Liver (tissue), 8 donors: ENCODE measurements at regions not wholly inside any gene's neighbourhood (a gene's known extent, or its start where the extent isn't known, plus 50 kb on each side); places are given as distances from the start of the nearest gene placed in this dataset.

ENCODE experiments used
- DNase-seq: peaks from one replicate; pipeline ENCODE4 v3.0.0-alpha.2; 2017; ENCODE audit warnings: low spot score
- H3K27ac ChIP-seq, 2 donors: one replicate each; pipeline ENCODE4 v1.7.0; 2013; ENCODE audit warnings: inconsistent platforms in 2 of 2, low read length in 2 of 2, control low read depth in 1 of 2, low read depth in 1 of 2, mild to moderate bottlenecking in 1 of 2
- H3K27me3 ChIP-seq, 4 donors: one replicate each; pipeline versions ENCODE4 v1.6.1 to v1.7.0; 2013; ENCODE audit warnings: low read length in 3 of 4, inconsistent platforms in 1 of 4, mild to moderate bottlenecking in 1 of 4, moderate library complexity in 1 of 4; ENCODE audit not compliant: control insufficient read depth in 4 of 4, insufficient read depth in 4 of 4
- H3K36me3 ChIP-seq, 4 donors: one replicate each; pipeline versions ENCODE4 v1.6.1 to v1.7.0; 2013; ENCODE audit warnings: low read length in 3 of 4, mild to moderate bottlenecking in 3 of 4, low read depth in 1 of 4, moderate library complexity in 1 of 4; ENCODE audit not compliant: control insufficient read depth in 4 of 4, insufficient read depth in 3 of 4
- H3K4me1 ChIP-seq, 4 donors: one replicate each; pipeline versions ENCODE4 v1.6.1 to v1.7.0; 2013; ENCODE audit warnings: low read length in 3 of 4, mild to moderate bottlenecking in 3 of 4, moderate library complexity in 1 of 4; ENCODE audit not compliant: control insufficient read depth in 4 of 4, insufficient read depth in 4 of 4
- H3K4me3 ChIP-seq, 3 donors: one replicate each; pipeline versions ENCODE4 v1.6.1 to v1.7.0; 2013; ENCODE audit warnings: low read length in 3 of 3, control low read depth in 1 of 3, low read depth in 1 of 3, mild to moderate bottlenecking in 1 of 3
- H3K9ac ChIP-seq, 2 donors: one replicate each; pipeline ENCODE4 v1.7.0; 2013; ENCODE audit warnings: low read length in 2 of 2, mild to moderate bottlenecking in 2 of 2, moderate library complexity in 2 of 2, control low read depth in 1 of 2, low read depth in 1 of 2
- H3K9me3 ChIP-seq, 4 donors: one replicate each; pipeline versions ENCODE4 v1.6.1 to v1.7.0; 2013; ENCODE audit warnings: low read length in 3 of 4; ENCODE audit not compliant: control insufficient read depth in 4 of 4
- EGR1 ChIP-seq, 2 donors: IDR thresholded peaks; 2 replicates each; pipeline ENCODE4 v1.6.1; 2016 to 2018; ENCODE audit warnings: antibody characterized with exemption in 2 of 2, low read depth in 2 of 2
- GABPA ChIP-seq, 2 donors: IDR thresholded peaks in 1 of 2; conservative IDR thresholded peaks in 1 of 2; 2 replicates each; pipeline ENCODE4 v1.6.1; 2016; ENCODE audit warnings: antibody characterized with exemption in 2 of 2, mild to moderate bottlenecking in 1 of 2, moderate library complexity in 1 of 2
- HNF4A ChIP-seq, 2 donors: conservative IDR thresholded peaks; 2 replicates each; pipeline ENCODE4 v1.6.1; 2016; ENCODE audit warnings: antibody characterized with exemption in 2 of 2, mild to moderate bottlenecking in 2 of 2
- HNF4G ChIP-seq: IDR thresholded peaks from 2 replicates; pipeline ENCODE4 v1.6.1; 2016; ENCODE audit warnings: antibody characterized with exemption
- JUND ChIP-seq, 2 donors: IDR thresholded peaks; 2 replicates each; pipeline ENCODE4 v1.6.1; 2016; ENCODE audit warnings: antibody characterized with exemption in 2 of 2
- NR2F2 ChIP-seq: IDR thresholded peaks from 2 replicates; pipeline ENCODE4 v1.6.1; 2016; ENCODE audit warnings: antibody characterized with exemption
- RAD21 ChIP-seq, 2 donors: IDR thresholded peaks; 2 replicates each; pipeline ENCODE4 v1.6.1; 2016; ENCODE audit warnings: antibody characterized with exemption in 2 of 2, mild to moderate bottlenecking in 2 of 2
- SP1 ChIP-seq: IDR thresholded peaks from 2 replicates; pipeline ENCODE4 v1.6.1; 2018; ENCODE audit warnings: antibody characterized with exemption, mild to moderate bottlenecking
- TAF1 ChIP-seq: conservative IDR thresholded peaks from 2 replicates; pipeline ENCODE4 v1.6.1; 2016; ENCODE audit warnings: antibody characterized with exemption, mild to moderate bottlenecking
- YY1 ChIP-seq: IDR thresholded peaks from 2 replicates; pipeline ENCODE4 v1.6.1; 2016; ENCODE audit warnings: antibody characterized with exemption, mild to moderate bottlenecking
- WGBS: extraction: QIAGEN DNeasy Blood & Tissue Kit; methylation state at CpG from one replicate; pipeline ENCODE4 v1.1.7; 2013; 5-methylcytosine and 5-hydroxymethylcytosine counted together
- TF ChIP-seq, protein P1 (sequence below): IDR thresholded peaks from 2 replicates; pipeline ENCODE4 v1.6.1; 2016; ENCODE audit warnings: antibody characterized with exemption, mild to moderate bottlenecking
- TF ChIP-seq, protein P2 (sequence below): IDR thresholded peaks from 2 replicates; pipeline ENCODE4 v1.6.1; 2016; ENCODE audit warnings: antibody characterized with exemption
- TF ChIP-seq, protein P3 (sequence below): fragments of 150-350 bp; IDR thresholded peaks from 2 replicates; pipeline ENCODE4 v1.5.1; 2017; ENCODE audit warnings: improper control_type of control experiment, low read depth, low read length; ENCODE audit not compliant: missing input control
- donor health status: healthy.
- donor health status: healthy.
- donor health status: healthy.
- donor health status: healthy.
- donor health status: healthy.

DNA sequence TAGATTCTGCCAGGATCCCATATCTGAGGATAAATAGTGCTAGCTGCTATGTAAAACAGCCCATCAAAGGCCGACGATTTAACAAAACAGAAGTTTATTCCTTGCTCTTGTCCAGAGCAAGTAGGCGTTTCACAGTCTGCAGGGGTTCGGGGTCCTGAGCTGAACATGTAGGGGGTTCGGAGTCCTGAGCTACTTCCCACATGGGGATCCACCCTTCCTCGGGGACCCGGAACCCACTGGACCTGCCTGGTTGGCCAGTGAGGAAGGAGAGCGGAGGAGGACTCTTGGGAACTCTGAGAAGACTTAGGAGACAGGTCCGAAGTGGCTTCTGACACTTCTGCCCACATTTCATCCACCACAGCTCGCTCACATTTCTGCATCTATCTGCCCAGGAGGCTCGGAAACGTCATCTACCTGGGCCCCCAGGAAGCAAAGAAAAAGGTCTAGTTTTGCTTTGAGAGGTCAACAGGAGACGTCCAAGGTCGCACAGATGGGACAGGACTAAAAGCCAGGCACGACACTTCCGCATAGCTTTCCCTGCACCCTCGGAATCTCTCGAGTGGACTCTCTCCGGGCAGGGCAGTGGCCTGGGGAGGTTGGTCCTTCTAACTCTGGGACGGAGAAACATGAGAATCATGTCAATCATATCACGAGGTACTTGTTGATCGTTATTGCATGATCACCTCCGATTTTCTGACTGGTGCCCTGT is 86.4 kb downstream of the MICALL2 start:
- Histone ChIP-seq H3K36me3 (no peaks in the 10 kb centered on the region), H3K4me3 (no peak overlapping the region), H3K9ac (no peak overlapping the region), H3K27ac (no peak overlapping the region), H3K4me1 (no peaks in the 10 kb centered on the region), H3K27me3 (peaks cover 5 to 15% (median 7%) of the 10 kb centered on the region in 4 donors), H3K9me3 (no peaks in the 10 kb centered on the region)
- WGBS: 57% methylated on average over 23 of the region's 23 CpGs
- no peak for DNase-seq
- TF ChIP-seq HNF4G: no peak
- no peak for TF ChIP-seq TAF1
- TF ChIP-seq HNF4A (conservative IDR thresholded peaks at IDR 0.05): no peak
- TF ChIP-seq RAD21 (IDR thresholded peaks at IDR 0.05): no peak
- TF ChIP-seq, protein P1, sequence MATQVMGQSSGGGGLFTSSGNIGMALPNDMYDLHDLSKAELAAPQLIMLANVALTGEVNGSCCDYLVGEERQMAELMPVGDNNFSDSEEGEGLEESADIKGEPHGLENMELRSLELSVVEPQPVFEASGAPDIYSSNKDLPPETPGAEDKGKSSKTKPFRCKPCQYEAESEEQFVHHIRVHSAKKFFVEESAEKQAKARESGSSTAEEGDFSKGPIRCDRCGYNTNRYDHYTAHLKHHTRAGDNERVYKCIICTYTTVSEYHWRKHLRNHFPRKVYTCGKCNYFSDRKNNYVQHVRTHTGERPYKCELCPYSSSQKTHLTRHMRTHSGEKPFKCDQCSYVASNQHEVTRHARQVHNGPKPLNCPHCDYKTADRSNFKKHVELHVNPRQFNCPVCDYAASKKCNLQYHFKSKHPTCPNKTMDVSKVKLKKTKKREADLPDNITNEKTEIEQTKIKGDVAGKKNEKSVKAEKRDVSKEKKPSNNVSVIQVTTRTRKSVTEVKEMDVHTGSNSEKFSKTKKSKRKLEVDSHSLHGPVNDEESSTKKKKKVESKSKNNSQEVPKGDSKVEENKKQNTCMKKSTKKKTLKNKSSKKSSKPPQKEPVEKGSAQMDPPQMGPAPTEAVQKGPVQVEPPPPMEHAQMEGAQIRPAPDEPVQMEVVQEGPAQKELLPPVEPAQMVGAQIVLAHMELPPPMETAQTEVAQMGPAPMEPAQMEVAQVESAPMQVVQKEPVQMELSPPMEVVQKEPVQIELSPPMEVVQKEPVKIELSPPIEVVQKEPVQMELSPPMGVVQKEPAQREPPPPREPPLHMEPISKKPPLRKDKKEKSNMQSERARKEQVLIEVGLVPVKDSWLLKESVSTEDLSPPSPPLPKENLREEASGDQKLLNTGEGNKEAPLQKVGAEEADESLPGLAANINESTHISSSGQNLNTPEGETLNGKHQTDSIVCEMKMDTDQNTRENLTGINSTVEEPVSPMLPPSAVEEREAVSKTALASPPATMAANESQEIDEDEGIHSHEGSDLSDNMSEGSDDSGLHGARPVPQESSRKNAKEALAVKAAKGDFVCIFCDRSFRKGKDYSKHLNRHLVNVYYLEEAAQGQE: no peak
- TF ChIP-seq EGR1 (IDR thresholded peaks at IDR 0.05; ENCODE audit: low read depth in 2 of 2): no peak

DNA sequence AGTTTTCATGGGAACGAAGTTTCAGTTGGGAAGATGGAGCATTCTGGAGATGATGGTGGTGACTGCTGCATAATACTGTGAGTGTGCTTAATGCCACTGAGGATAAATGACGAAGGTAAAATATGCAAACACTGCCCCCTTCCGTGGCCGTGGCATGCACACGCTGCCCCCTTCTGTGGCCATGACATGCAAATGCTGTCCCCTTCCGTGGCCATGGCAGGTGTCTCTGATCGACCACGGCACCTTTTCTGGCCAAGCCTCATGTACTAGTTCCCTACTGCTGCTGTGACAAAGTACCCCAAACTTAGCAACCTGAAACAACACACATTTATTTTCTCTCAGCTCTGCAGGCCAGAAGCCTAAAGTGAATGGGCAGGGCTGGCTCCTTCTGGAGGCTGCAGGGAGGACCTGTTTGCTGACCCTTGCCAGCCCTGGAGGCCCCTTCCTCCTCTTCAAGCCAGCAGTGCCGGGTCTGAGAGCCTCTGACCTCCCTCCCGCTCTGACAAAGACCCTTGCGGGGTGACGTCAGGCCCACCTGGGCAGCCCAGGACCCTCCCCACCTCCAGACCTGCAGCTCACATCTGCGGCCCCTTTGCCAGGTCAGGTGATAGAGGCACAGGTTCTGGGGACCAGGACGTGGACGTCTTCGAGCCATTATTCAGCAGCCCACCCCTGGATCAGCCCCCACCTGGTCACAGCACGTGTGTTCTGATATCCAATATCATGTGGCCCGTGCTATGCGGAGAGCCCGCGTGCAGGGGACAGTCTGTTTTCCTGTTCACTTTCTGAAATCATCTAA is 82.0 kb downstream of the MICALL2 start:
- Histone ChIP-seq H3K4me3 (no peak overlapping the region), H3K27ac (no peak overlapping the region), H3K9ac (no peak overlapping the region), H3K9me3 (no peaks in the 10 kb centered on the region), H3K4me1 (no peaks in the 10 kb centered on the region), H3K27me3 (peaks cover 0 to 8% (median 3%) of the 10 kb centered on the region in 4 donors), H3K36me3 (no peaks in the 10 kb centered on the region)
- TF ChIP-seq JUND (IDR thresholded peaks at IDR 0.05) (no peak), EGR1 (IDR thresholded peaks at IDR 0.05; ENCODE audit: low read depth in 2 of 2) (no peak)
- WGBS: 69% methylated on average over 21 of the region's 21 CpGs
- DNase-seq: no peak

DNA sequence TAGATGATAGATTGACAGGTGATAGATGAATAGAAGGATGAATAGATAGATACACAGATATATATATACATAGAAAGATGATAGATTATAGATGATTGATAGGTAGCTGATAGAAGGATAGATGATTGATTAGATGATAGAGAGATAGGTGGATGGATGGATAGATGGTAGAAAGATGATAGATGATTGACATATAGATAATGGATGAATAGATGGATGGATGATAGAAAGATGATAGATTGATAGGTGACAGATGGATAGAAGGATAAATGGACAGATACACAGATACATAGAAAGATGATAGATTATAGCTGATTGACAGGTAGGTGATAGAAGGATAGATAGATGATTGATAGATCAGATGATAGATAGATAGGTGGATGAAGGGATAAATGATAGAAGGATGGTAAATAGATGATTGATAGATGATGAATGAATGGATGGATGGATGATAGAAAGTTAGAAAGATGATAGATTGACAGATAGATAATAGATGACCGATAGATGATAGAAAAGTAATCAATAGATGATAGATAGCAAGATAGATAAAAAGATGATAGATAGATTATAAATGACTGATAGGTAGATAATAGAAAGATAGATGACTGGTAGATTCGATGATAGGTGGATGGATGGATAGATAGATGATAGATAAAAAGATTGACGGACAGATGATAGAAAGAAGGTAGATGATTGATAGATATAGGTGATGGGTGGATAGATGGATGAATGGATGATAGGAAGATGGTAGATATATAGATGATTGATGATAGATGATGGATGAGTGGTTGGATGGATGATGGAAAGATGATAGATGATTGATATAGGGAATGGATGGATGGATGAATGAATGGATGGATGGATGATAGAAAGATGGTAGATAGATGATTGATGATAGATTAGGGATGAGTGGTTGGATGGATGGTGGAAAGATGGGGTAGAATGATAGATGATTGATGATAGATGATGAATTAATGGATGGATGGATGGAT is 80.4 kb downstream of the MICALL2 start:
- WGBS: 85% methylated on average over 3 of the region's 3 CpGs
- Histone ChIP-seq H3K27me3 (peaks cover 0 to 11% (median 3%) of the 10 kb centered on the region in 4 donors), H3K9me3 (no peaks in the 10 kb centered on the region), H3K4me3 (no peak overlapping the region), H3K36me3 (no peaks in the 10 kb centered on the region), H3K4me1 (no peaks in the 10 kb centered on the region), H3K9ac (no peak overlapping the region), H3K27ac (no peak overlapping the region)
- DNase-seq: no peak
- TF ChIP-seq, protein P2, sequence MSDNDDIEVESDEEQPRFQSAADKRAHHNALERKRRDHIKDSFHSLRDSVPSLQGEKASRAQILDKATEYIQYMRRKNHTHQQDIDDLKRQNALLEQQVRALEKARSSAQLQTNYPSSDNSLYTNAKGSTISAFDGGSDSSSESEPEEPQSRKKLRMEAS: no peak
- TF ChIP-seq YY1: no peak
- TF ChIP-seq, protein P1: no peak
- no peak for TF ChIP-seq EGR1 (IDR thresholded peaks at IDR 0.05; ENCODE audit: low read depth in 2 of 2)
- TF ChIP-seq NR2F2: no peak
- no peak for TF ChIP-seq JUND (IDR thresholded peaks at IDR 0.05)
- TF ChIP-seq TAF1: no peak
- no peak for TF ChIP-seq SP1
- no peak for TF ChIP-seq GABPA (IDR thresholded peaks at IDR 0.05 in 1 of 2, conservative IDR thresholded peaks at IDR 0.05 in 1 of 2)
- TF ChIP-seq, protein P3, sequence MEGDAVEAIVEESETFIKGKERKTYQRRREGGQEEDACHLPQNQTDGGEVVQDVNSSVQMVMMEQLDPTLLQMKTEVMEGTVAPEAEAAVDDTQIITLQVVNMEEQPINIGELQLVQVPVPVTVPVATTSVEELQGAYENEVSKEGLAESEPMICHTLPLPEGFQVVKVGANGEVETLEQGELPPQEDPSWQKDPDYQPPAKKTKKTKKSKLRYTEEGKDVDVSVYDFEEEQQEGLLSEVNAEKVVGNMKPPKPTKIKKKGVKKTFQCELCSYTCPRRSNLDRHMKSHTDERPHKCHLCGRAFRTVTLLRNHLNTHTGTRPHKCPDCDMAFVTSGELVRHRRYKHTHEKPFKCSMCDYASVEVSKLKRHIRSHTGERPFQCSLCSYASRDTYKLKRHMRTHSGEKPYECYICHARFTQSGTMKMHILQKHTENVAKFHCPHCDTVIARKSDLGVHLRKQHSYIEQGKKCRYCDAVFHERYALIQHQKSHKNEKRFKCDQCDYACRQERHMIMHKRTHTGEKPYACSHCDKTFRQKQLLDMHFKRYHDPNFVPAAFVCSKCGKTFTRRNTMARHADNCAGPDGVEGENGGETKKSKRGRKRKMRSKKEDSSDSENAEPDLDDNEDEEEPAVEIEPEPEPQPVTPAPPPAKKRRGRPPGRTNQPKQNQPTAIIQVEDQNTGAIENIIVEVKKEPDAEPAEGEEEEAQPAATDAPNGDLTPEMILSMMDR: no peak
- no peak for TF ChIP-seq RAD21 (IDR thresholded peaks at IDR 0.05)
- no peak for TF ChIP-seq HNF4G
